Liver (tissue), 8 donors: ENCODE measurements at regions not wholly inside any gene's neighbourhood (a gene's known extent, or its start where the extent isn't known, plus 50 kb on each side); places are given as distances from the start of the nearest gene placed in this dataset.

Source experiments
- DNase-seq: peaks from one replicate; pipeline ENCODE4 v3.0.0-alpha.2; 2017; ENCODE audit warnings: low spot score
- H3K27ac ChIP-seq, 2 donors: one replicate each; pipeline ENCODE4 v1.7.0; 2013; ENCODE audit warnings: inconsistent platforms in 2 of 2, low read length in 2 of 2, control low read depth in 1 of 2, low read depth in 1 of 2, mild to moderate bottlenecking in 1 of 2
- H3K27me3 ChIP-seq, 4 donors: one replicate each; pipeline versions ENCODE4 v1.6.1 to v1.7.0; 2013; ENCODE audit warnings: low read length in 3 of 4, inconsistent platforms in 1 of 4, mild to moderate bottlenecking in 1 of 4, moderate library complexity in 1 of 4; ENCODE audit not compliant: control insufficient read depth in 4 of 4, insufficient read depth in 4 of 4
- H3K36me3 ChIP-seq, 4 donors: one replicate each; pipeline versions ENCODE4 v1.6.1 to v1.7.0; 2013; ENCODE audit warnings: low read length in 3 of 4, mild to moderate bottlenecking in 3 of 4, low read depth in 1 of 4, moderate library complexity in 1 of 4; ENCODE audit not compliant: control insufficient read depth in 4 of 4, insufficient read depth in 3 of 4
- H3K4me1 ChIP-seq, 4 donors: one replicate each; pipeline versions ENCODE4 v1.6.1 to v1.7.0; 2013; ENCODE audit warnings: low read length in 3 of 4, mild to moderate bottlenecking in 3 of 4, moderate library complexity in 1 of 4; ENCODE audit not compliant: control insufficient read depth in 4 of 4, insufficient read depth in 4 of 4
- H3K4me3 ChIP-seq, 3 donors: one replicate each; pipeline versions ENCODE4 v1.6.1 to v1.7.0; 2013; ENCODE audit warnings: low read length in 3 of 3, control low read depth in 1 of 3, low read depth in 1 of 3, mild to moderate bottlenecking in 1 of 3
- H3K9ac ChIP-seq, 2 donors: one replicate each; pipeline ENCODE4 v1.7.0; 2013; ENCODE audit warnings: low read length in 2 of 2, mild to moderate bottlenecking in 2 of 2, moderate library complexity in 2 of 2, control low read depth in 1 of 2, low read depth in 1 of 2
- H3K9me3 ChIP-seq, 4 donors: one replicate each; pipeline versions ENCODE4 v1.6.1 to v1.7.0; 2013; ENCODE audit warnings: low read length in 3 of 4; ENCODE audit not compliant: control insufficient read depth in 4 of 4
- EGR1 ChIP-seq, 2 donors: IDR thresholded peaks; 2 replicates each; pipeline ENCODE4 v1.6.1; 2016 to 2018; ENCODE audit warnings: antibody characterized with exemption in 2 of 2, low read depth in 2 of 2
- FOXA1 ChIP-seq: IDR thresholded peaks from 2 replicates; pipeline ENCODE4 v1.6.1; 2016; ENCODE audit warnings: antibody characterized with exemption
- FOXA2 ChIP-seq: IDR thresholded peaks from 2 replicates; pipeline ENCODE4 v1.6.1; 2016; ENCODE audit warnings: antibody characterized with exemption
- GABPA ChIP-seq, 2 donors: IDR thresholded peaks in 1 of 2; conservative IDR thresholded peaks in 1 of 2; 2 replicates each; pipeline ENCODE4 v1.6.1; 2016; ENCODE audit warnings: antibody characterized with exemption in 2 of 2, mild to moderate bottlenecking in 1 of 2, moderate library complexity in 1 of 2
- HNF4A ChIP-seq, 2 donors: conservative IDR thresholded peaks; 2 replicates each; pipeline ENCODE4 v1.6.1; 2016; ENCODE audit warnings: antibody characterized with exemption in 2 of 2, mild to moderate bottlenecking in 2 of 2
- JUND ChIP-seq, 2 donors: IDR thresholded peaks; 2 replicates each; pipeline ENCODE4 v1.6.1; 2016; ENCODE audit warnings: antibody characterized with exemption in 2 of 2
- MAX ChIP-seq: IDR thresholded peaks from 2 replicates; pipeline ENCODE4 v1.6.1; 2016; ENCODE audit warnings: antibody characterized with exemption
- NR2F2 ChIP-seq: IDR thresholded peaks from 2 replicates; pipeline ENCODE4 v1.6.1; 2016; ENCODE audit warnings: antibody characterized with exemption
- RAD21 ChIP-seq, 2 donors: IDR thresholded peaks; 2 replicates each; pipeline ENCODE4 v1.6.1; 2016; ENCODE audit warnings: antibody characterized with exemption in 2 of 2, mild to moderate bottlenecking in 2 of 2
- REST ChIP-seq: IDR thresholded peaks from 2 replicates; pipeline ENCODE4 v1.6.1; 2016; ENCODE audit warnings: antibody characterized with exemption, mild to moderate bottlenecking
- RXRA ChIP-seq, 2 donors: IDR thresholded peaks; 2 replicates each; pipeline ENCODE4 v1.6.1; 2017 to 2018; ENCODE audit warnings: antibody characterized with exemption in 2 of 2, mild to moderate bottlenecking in 1 of 2
- SP1 ChIP-seq: IDR thresholded peaks from 2 replicates; pipeline ENCODE4 v1.6.1; 2018; ENCODE audit warnings: antibody characterized with exemption, mild to moderate bottlenecking
- TAF1 ChIP-seq: conservative IDR thresholded peaks from 2 replicates; pipeline ENCODE4 v1.6.1; 2016; ENCODE audit warnings: antibody characterized with exemption, mild to moderate bottlenecking
- YY1 ChIP-seq: IDR thresholded peaks from 2 replicates; pipeline ENCODE4 v1.6.1; 2016; ENCODE audit warnings: antibody characterized with exemption, mild to moderate bottlenecking
- ZBTB33 ChIP-seq: IDR thresholded peaks from 2 replicates; pipeline ENCODE4 v1.6.1; 2016; ENCODE audit warnings: antibody characterized with exemption
- WGBS: extraction: QIAGEN DNeasy Blood & Tissue Kit; methylation state at CpG from one replicate; pipeline ENCODE4 v1.1.7; 2013; 5-methylcytosine and 5-hydroxymethylcytosine counted together
- TF ChIP-seq, protein P1 (sequence below): fragments of 150-350 bp; IDR thresholded peaks from 2 replicates; pipeline ENCODE4 v1.5.1; 2017; ENCODE audit warnings: improper control_type of control experiment, low read depth, low read length; ENCODE audit not compliant: missing input control
- TF ChIP-seq, protein P2 (sequence below): IDR thresholded peaks from 2 replicates; pipeline ENCODE4 v1.6.1; 2016; ENCODE audit warnings: antibody characterized with exemption
- donor health status: healthy.
- donor health status: healthy.
- donor health status: healthy.
- donor health status: healthy.
- donor health status: healthy.

DNA sequence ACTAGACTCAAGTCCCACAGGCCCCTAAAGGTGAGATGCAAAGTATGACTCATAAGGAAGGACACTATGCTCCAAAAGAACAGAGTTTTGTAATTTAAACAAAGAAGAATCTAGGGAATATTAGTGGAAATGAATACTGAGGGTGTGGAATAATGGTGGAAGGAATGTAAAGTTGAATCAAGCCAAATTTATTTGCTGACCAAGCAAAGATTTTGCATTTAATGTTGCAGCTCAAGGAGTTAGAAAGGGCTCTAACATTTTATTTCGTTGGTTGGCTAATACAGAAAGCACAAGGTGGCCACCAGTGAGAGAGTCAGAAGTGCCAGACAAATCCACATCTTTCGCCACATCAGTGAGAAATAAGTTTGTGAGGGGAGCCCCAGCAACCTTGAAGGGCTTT lies 550.3 kb downstream of the FOXG1 start:
- Histone ChIP-seq H3K4me3 (no peak overlapping the region), H3K36me3 (no peaks in the 10 kb centered on the region), H3K27me3 (no peaks in the 10 kb centered on the region), H3K27ac (no peak overlapping the region), H3K9ac (no peak overlapping the region), H3K4me1 (no peaks in the 10 kb centered on the region), H3K9me3 (no peaks in the 10 kb centered on the region)
- TF ChIP-seq TAF1 = no peak
- TF ChIP-seq NR2F2 = no peak
- no peak for TF ChIP-seq GABPA (IDR thresholded peaks at IDR 0.05 in 1 of 2, conservative IDR thresholded peaks at IDR 0.05 in 1 of 2)
- TF ChIP-seq, protein P1, sequence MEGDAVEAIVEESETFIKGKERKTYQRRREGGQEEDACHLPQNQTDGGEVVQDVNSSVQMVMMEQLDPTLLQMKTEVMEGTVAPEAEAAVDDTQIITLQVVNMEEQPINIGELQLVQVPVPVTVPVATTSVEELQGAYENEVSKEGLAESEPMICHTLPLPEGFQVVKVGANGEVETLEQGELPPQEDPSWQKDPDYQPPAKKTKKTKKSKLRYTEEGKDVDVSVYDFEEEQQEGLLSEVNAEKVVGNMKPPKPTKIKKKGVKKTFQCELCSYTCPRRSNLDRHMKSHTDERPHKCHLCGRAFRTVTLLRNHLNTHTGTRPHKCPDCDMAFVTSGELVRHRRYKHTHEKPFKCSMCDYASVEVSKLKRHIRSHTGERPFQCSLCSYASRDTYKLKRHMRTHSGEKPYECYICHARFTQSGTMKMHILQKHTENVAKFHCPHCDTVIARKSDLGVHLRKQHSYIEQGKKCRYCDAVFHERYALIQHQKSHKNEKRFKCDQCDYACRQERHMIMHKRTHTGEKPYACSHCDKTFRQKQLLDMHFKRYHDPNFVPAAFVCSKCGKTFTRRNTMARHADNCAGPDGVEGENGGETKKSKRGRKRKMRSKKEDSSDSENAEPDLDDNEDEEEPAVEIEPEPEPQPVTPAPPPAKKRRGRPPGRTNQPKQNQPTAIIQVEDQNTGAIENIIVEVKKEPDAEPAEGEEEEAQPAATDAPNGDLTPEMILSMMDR = no peak
- TF ChIP-seq FOXA2 = no peak
- no peak for TF ChIP-seq EGR1 (IDR thresholded peaks at IDR 0.05; ENCODE audit: low read depth in 2 of 2)
- TF ChIP-seq REST = no peak
- no peak for TF ChIP-seq RXRA (IDR thresholded peaks at IDR 0.05)
- no peak for TF ChIP-seq MAX
- TF ChIP-seq SP1 = no peak
- TF ChIP-seq ZBTB33 = no peak
- TF ChIP-seq, protein P2, sequence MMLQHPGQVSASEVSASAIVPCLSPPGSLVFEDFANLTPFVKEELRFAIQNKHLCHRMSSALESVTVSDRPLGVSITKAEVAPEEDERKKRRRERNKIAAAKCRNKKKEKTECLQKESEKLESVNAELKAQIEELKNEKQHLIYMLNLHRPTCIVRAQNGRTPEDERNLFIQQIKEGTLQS = no peak
- no peak for TF ChIP-seq RAD21 (IDR thresholded peaks at IDR 0.05)
- no peak for TF ChIP-seq JUND (IDR thresholded peaks at IDR 0.05)
- no peak for DNase-seq
- 58% methylated on average over 2 of the region's 2 CpGs for WGBS

DNA sequence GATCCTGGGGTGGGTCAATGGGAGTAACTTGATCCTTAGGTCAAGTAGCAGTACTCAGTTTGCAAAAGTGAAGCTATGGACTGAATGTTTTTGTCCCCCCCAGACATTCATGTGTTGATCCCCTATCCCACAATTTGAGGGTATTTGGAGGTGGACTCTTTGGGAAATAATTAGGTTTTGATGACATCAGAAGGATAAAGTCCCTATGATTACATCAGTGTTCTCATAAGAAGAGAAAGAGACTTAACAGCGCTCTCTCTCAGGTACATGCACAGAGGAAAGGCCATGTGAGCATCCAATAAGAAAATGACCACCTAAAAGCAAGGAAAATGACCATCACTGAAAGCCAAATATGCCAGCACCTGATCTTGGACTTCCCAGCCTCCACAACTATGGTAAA lies 550.8 kb downstream of the FOXG1 start:
- WGBS = 90% methylated on average over 1 of the region's 1 CpG

More for the DNA sequence above, 550.8 kb downstream of the FOXG1 start:
- no peak for DNase-seq
- Histone ChIP-seq H3K4me3 (no peak overlapping the region), H3K36me3 (no peaks in the 10 kb centered on the region), H3K27ac (no peak overlapping the region), H3K27me3 (no peaks in the 10 kb centered on the region), H3K4me1 (no peaks in the 10 kb centered on the region), H3K9me3 (no peaks in the 10 kb centered on the region), H3K9ac (no peak overlapping the region)
- TF ChIP-seq RAD21 (IDR thresholded peaks at IDR 0.05) (no peak), RXRA (IDR thresholded peaks at IDR 0.05) (no peak), HNF4A (conservative IDR thresholded peaks at IDR 0.05) (no peak), MAX (no peak), REST (no peak), GABPA (IDR thresholded peaks at IDR 0.05 in 1 of 2, conservative IDR thresholded peaks at IDR 0.05 in 1 of 2) (no peak), YY1 (no peak), NR2F2 (no peak), FOXA1 (no peak), EGR1 (IDR thresholded peaks at IDR 0.05; ENCODE audit: low read depth in 2 of 2) (no peak)
- TF ChIP-seq, protein P2 = no peak
- TF ChIP-seq, protein P1 = no peak
